ENCODE measurements at regions not wholly inside any gene's neighbourhood (a gene's known extent, or its start where the extent isn't known, plus 50 kb on each side); places are given as distances from the start of the nearest gene placed in this dataset.

DNA sequence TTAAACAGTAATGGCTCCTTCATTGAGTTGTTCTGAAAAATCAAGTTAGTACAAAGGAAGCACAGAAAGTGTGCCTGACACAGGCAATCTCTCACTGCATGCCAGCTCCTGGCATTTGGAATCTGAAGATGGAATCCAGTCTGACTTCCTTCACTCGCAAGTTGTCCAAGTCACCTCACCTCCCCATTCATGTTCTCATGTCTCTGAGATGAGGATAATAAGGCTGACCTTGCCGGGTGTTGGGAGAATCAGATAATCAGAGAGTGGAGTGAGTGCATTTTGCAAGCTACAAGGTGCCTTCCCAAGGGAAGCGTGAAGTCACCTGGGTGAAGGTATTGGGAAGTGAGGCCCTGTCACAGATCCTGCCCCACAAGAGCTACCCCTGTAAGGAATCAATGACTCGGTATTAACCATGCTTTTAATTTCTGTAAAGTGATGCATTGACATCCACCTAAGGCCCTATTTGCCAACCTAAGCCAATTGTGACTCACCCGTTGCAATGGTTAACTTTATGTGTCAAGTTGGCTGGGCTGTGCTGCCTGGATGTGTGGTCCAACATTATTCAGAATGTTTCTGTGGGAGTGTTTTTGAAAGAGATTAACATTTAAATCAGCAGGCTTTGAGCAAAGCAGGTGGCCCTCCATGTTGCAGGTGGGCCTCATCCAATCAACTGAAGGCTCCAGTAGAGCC lies 62.5 kb upstream of the TARBP1 start:
- Histone ChIP-seq H3K9me1 (ENCODE audit: insufficient read depth, low read length) (peaks cover 16% of the 10 kb centered on the region), H3K9ac (ENCODE audit: low read depth, low read length) (no peak overlapping the region), H2AK5ac (ENCODE audit: low read depth, low read length) (0 out of 2 replicates have a peak overlapping the region, but pooled peaks have one; percentile 35), H3K27me3 (ENCODE audit: control insufficient read depth, insufficient read depth, low read length) (no peaks in the 10 kb centered on the region; the same call in 1 of the 2 replicates), H3K4ac (ENCODE audit: low read depth, low read length) (no peak overlapping the region; the same call in 1 of the 2 replicates), H2BK5ac (ENCODE audit: low read depth, low read length, poor library complexity, severe bottlenecking) (no peak overlapping the region), H3K27ac (ENCODE audit: insufficient read depth, low read length) (no peak overlapping the region), H2AK9ac (replicated peaks; ENCODE audit: low read depth, low read length, poor library complexity) (no peak overlapping the region), H3K4me2 (ENCODE audit: low read depth, low read length) (no peak overlapping the region), H3K4me3 (ENCODE audit: insufficient read depth, low read depth, low read length) (no peak overlapping the region), H3K18ac (ENCODE audit: low read depth, low read length) (no peak overlapping the region), H3K79me1 (ENCODE audit: low read depth in 1 of 2, low read length in 2 of 2) (no peaks in the 10 kb centered on the region), H4K20me1 (ENCODE audit: insufficient read depth, low read length) (no peaks in the 10 kb centered on the region), H2BK15ac (ENCODE audit: low read depth, low read length) (no peak overlapping the region), H4K8ac (ENCODE audit: low read depth in 2 of 2, low read length in 2 of 2) (no peak overlapping the region), H3K14ac (replicated peaks; ENCODE audit: low read depth, low read length) (no peak overlapping the region), H3K4me1 (ENCODE audit: control insufficient read depth, insufficient read depth, low read length) (peaks cover 21% of the 10 kb centered on the region), H3K9me3 (ENCODE audit: control insufficient read depth, insufficient read depth, low read length) (no peaks in the 10 kb centered on the region), H2AFZ (replicated peaks; ENCODE audit: low read length, poor library complexity) (no peak overlapping the region), H3K56ac (ENCODE audit: extremely low read depth, insufficient read depth, low read length) (no peak overlapping the region), H2BK20ac (ENCODE audit: low read depth, low read length) (no peak overlapping the region), H4K91ac (ENCODE audit: insufficient read depth, low read depth, low read length) (no peak overlapping the region), H3K36me3 (ENCODE audit: control insufficient read depth, insufficient read depth, low read length) (no peaks in the 10 kb centered on the region), H2BK120ac (ENCODE audit: low read depth, low read length) (no peak overlapping the region), H3K23ac (ENCODE audit: low read depth, low read length) (no peak overlapping the region), H4K5ac (ENCODE audit: low read depth, low read length) (no peak overlapping the region)
- DNase-seq (peak; percentile 62), ATAC-seq (ENCODE audit: low read depth) (no peak)
- intact Hi-C loops (cut with micrococcal nuclease): no loop called here
- in situ Hi-C loops (cut with MboI; ENCODE audit: low sequenced_read_pairs): no loop called here
- dilution Hi-C loops (cut with HindIII; ENCODE audit: low sequenced_read_pairs, unreplicated experiment): no loop called here
- TF ChIP-seq CEBPB (IDR thresholded peaks at IDR 0.05; ENCODE audit: low read depth, low read length): peak; percentile 55
- TF ChIP-seq RCOR1 (IDR thresholded peaks at IDR 0.05; ENCODE audit: insufficient replicate concordance, low read length): no peak
- 0 out of 2 replicates have a peak, but pooled peaks have one; percentile 47 for TF ChIP-seq FOS (IDR thresholded peaks at IDR 0.05; ENCODE audit: low read depth, low read length)
- ChIA-PET CTCF (no interaction called here), POLR2A (ENCODE audit: unreplicated experiment) (no interaction called here)
- 60% methylated on average over 1 of the region's 5 CpGs; no CpG with 5 or more reads in 1 of the 2 experiments for WGBS, 2 experiments (ENCODE audit: extremely low coverage in 2 of 2, insufficient read length in 1 of 2)
- no TSS peak for BruUV-seq (replicated peaks)

Data from IMR-90 (cell line).